ENCODE measurements at regions not wholly inside any gene's neighbourhood (a gene's known extent, or its start where the extent isn't known, plus 50 kb on each side); places are given as distances from the start of the nearest gene placed in this dataset.

- no peak for DNase-seq (ENCODE audit: low read depth, low spot score)
These were observed 162.3 kb downstream of the COX7C start for GRCh38 chr5:86780018-86780417.

- DNase-seq (ENCODE audit: low read depth, low spot score): no peak
These were observed 169.2 kb downstream of the COX7C start for GRCh38 chr5:86786955-86787354.

GRCh38 chr5:86795659-86796058 lies 177.9 kb downstream of the COX7C start:
- no peak for DNase-seq (ENCODE audit: low read depth, low spot score)

- DNase-seq (ENCODE audit: low read depth, low spot score): no peak
These were observed 179.9 kb downstream of the COX7C start for GRCh38 chr5:86797677-86798076.

GRCh38 chr5:86806206-86806605 lies 188.5 kb downstream of the COX7C start:
- no peak for DNase-seq (ENCODE audit: low read depth, low spot score)

GRCh38 chr5:86807046-86808031 lies 189.6 kb downstream of the COX7C start:
- no peak for DNase-seq (ENCODE audit: low read depth, low spot score)

- DNase-seq (ENCODE audit: low read depth, low spot score): no peak
These were observed 196.6 kb downstream of the COX7C start for GRCh38 chr5:86814315-86814714.

GRCh38 chr5:86814907-86815306 lies 197.2 kb downstream of the COX7C start:
- no peak for DNase-seq (ENCODE audit: low read depth, low spot score)

GRCh38 chr5:86824637-86825036 lies 206.9 kb downstream of the COX7C start:
- no peak for DNase-seq (ENCODE audit: low read depth, low spot score)

GRCh38 chr5:86831128-86831527 lies 213.4 kb downstream of the COX7C start:
- DNase-seq (ENCODE audit: low read depth, low spot score): no peak

- DNase-seq (ENCODE audit: low read depth, low spot score): no peak
These were observed 216.1 kb downstream of the COX7C start for GRCh38 chr5:86833868-86834267.

- no peak for DNase-seq (ENCODE audit: low read depth, low spot score)
These were observed 219.9 kb downstream of the COX7C start for GRCh38 chr5:86837610-86838009.

- no peak for DNase-seq (ENCODE audit: low read depth, low spot score)
These were observed 220.3 kb downstream of the COX7C start for GRCh38 chr5:86838083-86838482.

- DNase-seq (ENCODE audit: low read depth, low spot score): no peak
These were observed 223.4 kb downstream of the COX7C start for GRCh38 chr5:86841000-86841644.

GRCh38 chr5:86858442-86858841 lies 240.7 kb downstream of the COX7C start:
- no peak for DNase-seq (ENCODE audit: low read depth, low spot score)

- DNase-seq (ENCODE audit: low read depth, low spot score): no peak
These were observed 243.8 kb downstream of the COX7C start for GRCh38 chr5:86861512-86861911.

- no peak for DNase-seq (ENCODE audit: low read depth, low spot score)
These were observed 244.4 kb downstream of the COX7C start for GRCh38 chr5:86862093-86862492.

- DNase-seq (ENCODE audit: low read depth, low spot score): no peak
These were observed 246.3 kb downstream of the COX7C start for GRCh38 chr5:86864051-86864450.

GRCh38 chr5:86865256-86865785 lies 247.6 kb downstream of the COX7C start:
- no peak for DNase-seq (ENCODE audit: low read depth, low spot score)

- no peak for DNase-seq (ENCODE audit: low read depth, low spot score)
These were observed 248.3 kb downstream of the COX7C start for GRCh38 chr5:86866036-86866435.

GRCh38 chr5:86869268-86869667 lies 251.5 kb downstream of the COX7C start:
- DNase-seq (ENCODE audit: low read depth, low spot score): no peak

- no peak for DNase-seq (ENCODE audit: low read depth, low spot score)
These were observed 257.8 kb downstream of the COX7C start for GRCh38 chr5:86875539-86875938.

- no peak for DNase-seq (ENCODE audit: low read depth, low spot score)
These were observed 260.5 kb downstream of the COX7C start for GRCh38 chr5:86878250-86878649.

All from activated CD4-positive, CD25-positive, alpha-beta regulatory T cell treated with anti-CD3 and anti-CD28 coated beads, Interleukin-2, amount 50 U/mL, for 16 hours (primary cell).